ENCODE measurements at regions not wholly inside any gene's neighbourhood (a gene's known extent, or its start where the extent isn't known, plus 50 kb on each side); places are given as distances from the start of the nearest gene placed in this dataset.

DNA sequence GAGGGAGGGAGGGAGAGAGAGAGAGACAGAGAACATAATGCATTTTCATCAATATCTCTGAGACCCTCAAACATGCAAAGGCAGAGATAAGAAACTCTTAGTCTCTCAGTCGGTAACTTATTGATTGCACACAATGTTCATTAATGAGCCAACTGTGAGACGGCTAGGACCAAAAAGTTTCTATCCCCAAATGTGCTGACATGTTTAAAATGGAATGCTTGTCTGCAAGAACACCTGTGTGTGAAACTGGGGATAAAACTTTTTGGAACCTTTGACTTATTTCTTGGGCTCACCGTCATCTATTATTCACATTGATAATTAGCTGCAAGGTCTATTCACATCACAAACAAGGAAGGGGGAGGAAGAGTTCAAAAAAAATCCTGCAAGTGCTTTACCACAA lies 477.9 kb downstream of the STIM2 start:
- Histone ChIP-seq H3F3A (replicated peaks; ENCODE audit: insufficient read depth) (no peaks in the 10 kb centered on the region), H2AFZ (ENCODE audit: low read depth) (no peak overlapping the region), H3K27ac (ENCODE audit: low read depth in 2 of 2, low read length in 1 of 2) (no peak overlapping the region), H3K4me3 (ENCODE audit: low read depth in 2 of 2, low read length in 1 of 2) (no peak overlapping the region), H3K79me2 (ENCODE audit: insufficient read depth) (no peaks in the 10 kb centered on the region), H3K9me3 (no peaks in the 10 kb centered on the region), H3K27me3 (ENCODE audit: insufficient read depth) (no peaks in the 10 kb centered on the region; the same call in 1 of the 2 replicates), H3K9me2 (no peaks in the 10 kb centered on the region), H3K36me3 (replicated peaks in 1 of 2; ENCODE audit: control insufficient read depth in 1 of 2, insufficient read depth in 2 of 2, low read length in 1 of 2) (no peaks in the 10 kb centered on the region), H4K20me1 (ENCODE audit: insufficient read depth) (no peaks in the 10 kb centered on the region), H3K9ac (no peak overlapping the region), H3K4me2 (no peak overlapping the region), H3K4me1 (ENCODE audit: control insufficient read depth in 1 of 2, insufficient read depth in 2 of 2, low read depth in 1 of 2, low read length in 1 of 2) (no peaks in the 10 kb centered on the region)
- no peak for TF ChIP-seq TAF1 (IDR thresholded peaks at IDR 0.05; ENCODE audit: borderline replicate concordance, low read depth, low read length)
- TF ChIP-seq, protein P1, sequence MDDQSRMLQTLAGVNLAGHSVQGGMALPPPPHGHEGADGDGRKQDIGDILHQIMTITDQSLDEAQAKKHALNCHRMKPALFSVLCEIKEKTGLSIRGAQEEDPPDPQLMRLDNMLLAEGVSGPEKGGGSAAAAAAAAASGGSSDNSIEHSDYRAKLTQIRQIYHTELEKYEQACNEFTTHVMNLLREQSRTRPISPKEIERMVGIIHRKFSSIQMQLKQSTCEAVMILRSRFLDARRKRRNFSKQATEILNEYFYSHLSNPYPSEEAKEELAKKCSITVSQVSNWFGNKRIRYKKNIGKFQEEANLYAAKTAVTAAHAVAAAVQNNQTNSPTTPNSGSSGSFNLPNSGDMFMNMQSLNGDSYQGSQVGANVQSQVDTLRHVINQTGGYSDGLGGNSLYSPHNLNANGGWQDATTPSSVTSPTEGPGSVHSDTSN (IDR thresholded peaks at IDR 0.05) = no peak
- no peak for TF ChIP-seq FOSL2 (IDR thresholded peaks at IDR 0.05; ENCODE audit: borderline replicate concordance, low read depth)
- TF ChIP-seq, protein P2, sequence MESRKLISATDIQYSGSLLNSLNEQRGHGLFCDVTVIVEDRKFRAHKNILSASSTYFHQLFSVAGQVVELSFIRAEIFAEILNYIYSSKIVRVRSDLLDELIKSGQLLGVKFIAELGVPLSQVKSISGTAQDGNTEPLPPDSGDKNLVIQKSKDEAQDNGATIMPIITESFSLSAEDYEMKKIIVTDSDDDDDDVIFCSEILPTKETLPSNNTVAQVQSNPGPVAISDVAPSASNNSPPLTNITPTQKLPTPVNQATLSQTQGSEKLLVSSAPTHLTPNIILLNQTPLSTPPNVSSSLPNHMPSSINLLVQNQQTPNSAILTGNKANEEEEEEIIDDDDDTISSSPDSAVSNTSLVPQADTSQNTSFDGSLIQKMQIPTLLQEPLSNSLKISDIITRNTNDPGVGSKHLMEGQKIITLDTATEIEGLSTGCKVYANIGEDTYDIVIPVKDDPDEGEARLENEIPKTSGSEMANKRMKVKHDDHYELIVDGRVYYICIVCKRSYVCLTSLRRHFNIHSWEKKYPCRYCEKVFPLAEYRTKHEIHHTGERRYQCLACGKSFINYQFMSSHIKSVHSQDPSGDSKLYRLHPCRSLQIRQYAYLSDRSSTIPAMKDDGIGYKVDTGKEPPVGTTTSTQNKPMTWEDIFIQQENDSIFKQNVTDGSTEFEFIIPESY (IDR thresholded peaks at IDR 0.05; ENCODE audit: borderline replicate concordance, low read depth) = no peak
- no peak for TF ChIP-seq GABPA (IDR thresholded peaks at IDR 0.05; ENCODE audit: low read depth)
- TF ChIP-seq ELF1 (IDR thresholded peaks at IDR 0.05) = no peak
- TF ChIP-seq, protein P3, sequence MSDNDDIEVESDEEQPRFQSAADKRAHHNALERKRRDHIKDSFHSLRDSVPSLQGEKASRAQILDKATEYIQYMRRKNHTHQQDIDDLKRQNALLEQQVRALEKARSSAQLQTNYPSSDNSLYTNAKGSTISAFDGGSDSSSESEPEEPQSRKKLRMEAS (IDR thresholded peaks at IDR 0.05; ENCODE audit: low read depth) = no peak
- no peak for TF ChIP-seq MEF2A (IDR thresholded peaks at IDR 0.05; ENCODE audit: borderline replicate concordance, low read depth)
- ChIA-PET POLR2A (no interaction called here), CTCF (no interaction called here)
- 22% methylated on average over 3 of the region's 3 CpGs for WGBS (ENCODE audit: low lambda C conversion rate)
- DNase-seq = no peak

DNA sequence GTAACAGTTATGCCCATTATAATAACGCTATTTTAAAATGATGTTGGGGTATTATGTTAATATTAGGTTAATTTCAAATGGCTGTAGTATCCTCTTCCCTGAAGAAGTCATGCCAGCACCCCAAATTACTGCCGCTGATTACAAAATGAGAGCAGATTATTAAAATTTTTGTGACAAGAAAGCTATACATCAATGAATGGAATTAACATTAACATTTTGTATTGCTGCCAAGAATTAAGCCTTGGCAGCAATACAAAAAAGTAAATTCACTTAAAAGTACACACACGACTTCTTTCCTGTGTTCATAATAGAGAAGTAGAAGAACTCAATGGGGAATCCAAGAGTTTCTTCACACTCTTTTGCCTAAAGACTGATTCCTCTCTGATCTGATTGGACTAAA lies 482.8 kb downstream of the STIM2 start:
- Histone ChIP-seq H3K9me3 (no peaks in the 10 kb centered on the region), H3F3A (replicated peaks; ENCODE audit: insufficient read depth) (no peaks in the 10 kb centered on the region), H3K9ac (no peak overlapping the region), H2AFZ (ENCODE audit: low read depth) (no peak overlapping the region), H3K4me1 (ENCODE audit: control insufficient read depth in 1 of 2, insufficient read depth in 2 of 2, low read depth in 1 of 2, low read length in 1 of 2) (no peaks in the 10 kb centered on the region), H3K9me2 (no peaks in the 10 kb centered on the region), H3K79me2 (ENCODE audit: insufficient read depth) (no peaks in the 10 kb centered on the region), H3K27me3 (ENCODE audit: insufficient read depth) (no peaks in the 10 kb centered on the region; the same call in 1 of the 2 replicates), H3K4me3 (ENCODE audit: low read depth in 2 of 2, low read length in 1 of 2) (no peak overlapping the region), H3K27ac (ENCODE audit: low read depth in 2 of 2, low read length in 1 of 2) (no peak overlapping the region), H3K36me3 (replicated peaks in 1 of 2; ENCODE audit: control insufficient read depth in 1 of 2, insufficient read depth in 2 of 2, low read length in 1 of 2) (no peaks in the 10 kb centered on the region), H4K20me1 (ENCODE audit: insufficient read depth) (no peaks in the 10 kb centered on the region), H3K4me2 (no peak overlapping the region)
- WGBS (ENCODE audit: low lambda C conversion rate) = 1% methylated on average over 3 of the region's 3 CpGs
- CTCF ChIA-PET = interaction anchor here (1.6 kb wide), 1 partner anchor 10 kb away, joined by 3 read pairs; no protein-coding TSS in a partner anchor
- POLR2A ChIA-PET = no interaction called here
- DNase-seq = no peak
- TF ChIP-seq MEF2A (IDR thresholded peaks at IDR 0.05; ENCODE audit: borderline replicate concordance, low read depth) (no peak), NRF1 (IDR thresholded peaks at IDR 0.05; ENCODE audit: low read depth, low read length) (no peak), RFX5 (IDR thresholded peaks at IDR 0.05; ENCODE audit: low read length) (no peak), EZH2phosphoT487 (IDR thresholded peaks at IDR 0.05; ENCODE audit: borderline replicate concordance, low read depth) (no peak), ELF1 (IDR thresholded peaks at IDR 0.05) (no peak), GATA2 (CRISPR knock-in tag; IDR thresholded peaks at IDR 0.05) (no peak), SMC3 (IDR thresholded peaks at IDR 0.05; ENCODE audit: low read depth, low read length) (no peak), JUND (IDR thresholded peaks at IDR 0.05) (no peak), CHD2 (IDR thresholded peaks at IDR 0.05; ENCODE audit: low read length, partially characterized antibody) (no peak), FOXJ3 (CRISPR knock-in tag; IDR thresholded peaks at IDR 0.05) (no peak), RCOR1 (IDR thresholded peaks at IDR 0.05; ENCODE audit: low read length) (no peak), YY1 (IDR thresholded peaks at IDR 0.05; ENCODE audit: low read depth) (no peak), MXI1 (IDR thresholded peaks at IDR 0.05; ENCODE audit: low read depth, low read length) (no peak)
- TF ChIP-seq, protein P4, sequence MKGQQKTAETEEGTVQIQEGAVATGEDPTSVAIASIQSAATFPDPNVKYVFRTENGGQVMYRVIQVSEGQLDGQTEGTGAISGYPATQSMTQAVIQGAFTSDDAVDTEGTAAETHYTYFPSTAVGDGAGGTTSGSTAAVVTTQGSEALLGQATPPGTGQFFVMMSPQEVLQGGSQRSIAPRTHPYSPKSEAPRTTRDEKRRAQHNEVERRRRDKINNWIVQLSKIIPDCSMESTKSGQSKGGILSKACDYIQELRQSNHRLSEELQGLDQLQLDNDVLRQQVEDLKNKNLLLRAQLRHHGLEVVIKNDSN (IDR thresholded peaks at IDR 0.05; ENCODE audit: borderline replicate concordance, low read depth) = no peak
- TF ChIP-seq, protein P5, sequence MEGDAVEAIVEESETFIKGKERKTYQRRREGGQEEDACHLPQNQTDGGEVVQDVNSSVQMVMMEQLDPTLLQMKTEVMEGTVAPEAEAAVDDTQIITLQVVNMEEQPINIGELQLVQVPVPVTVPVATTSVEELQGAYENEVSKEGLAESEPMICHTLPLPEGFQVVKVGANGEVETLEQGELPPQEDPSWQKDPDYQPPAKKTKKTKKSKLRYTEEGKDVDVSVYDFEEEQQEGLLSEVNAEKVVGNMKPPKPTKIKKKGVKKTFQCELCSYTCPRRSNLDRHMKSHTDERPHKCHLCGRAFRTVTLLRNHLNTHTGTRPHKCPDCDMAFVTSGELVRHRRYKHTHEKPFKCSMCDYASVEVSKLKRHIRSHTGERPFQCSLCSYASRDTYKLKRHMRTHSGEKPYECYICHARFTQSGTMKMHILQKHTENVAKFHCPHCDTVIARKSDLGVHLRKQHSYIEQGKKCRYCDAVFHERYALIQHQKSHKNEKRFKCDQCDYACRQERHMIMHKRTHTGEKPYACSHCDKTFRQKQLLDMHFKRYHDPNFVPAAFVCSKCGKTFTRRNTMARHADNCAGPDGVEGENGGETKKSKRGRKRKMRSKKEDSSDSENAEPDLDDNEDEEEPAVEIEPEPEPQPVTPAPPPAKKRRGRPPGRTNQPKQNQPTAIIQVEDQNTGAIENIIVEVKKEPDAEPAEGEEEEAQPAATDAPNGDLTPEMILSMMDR (IDR thresholded peaks at IDR 0.05) = no peak
- TF ChIP-seq, protein P3 (IDR thresholded peaks at IDR 0.05; ENCODE audit: low read depth) = no peak
- TF ChIP-seq, protein P6, sequence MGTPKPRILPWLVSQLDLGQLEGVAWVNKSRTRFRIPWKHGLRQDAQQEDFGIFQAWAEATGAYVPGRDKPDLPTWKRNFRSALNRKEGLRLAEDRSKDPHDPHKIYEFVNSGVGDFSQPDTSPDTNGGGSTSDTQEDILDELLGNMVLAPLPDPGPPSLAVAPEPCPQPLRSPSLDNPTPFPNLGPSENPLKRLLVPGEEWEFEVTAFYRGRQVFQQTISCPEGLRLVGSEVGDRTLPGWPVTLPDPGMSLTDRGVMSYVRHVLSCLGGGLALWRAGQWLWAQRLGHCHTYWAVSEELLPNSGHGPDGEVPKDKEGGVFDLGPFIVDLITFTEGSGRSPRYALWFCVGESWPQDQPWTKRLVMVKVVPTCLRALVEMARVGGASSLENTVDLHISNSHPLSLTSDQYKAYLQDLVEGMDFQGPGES (IDR thresholded peaks at IDR 0.05; ENCODE audit: low read depth, low read length) = no peak

All from SK-N-SH (cell line).